GM12891 (cell line): ENCODE measurements at regions not wholly inside any gene's neighbourhood (a gene's known extent, or its start where the extent isn't known, plus 50 kb on each side); places are given as distances from the start of the nearest gene placed in this dataset.

Experiments used
- POLR2A ChIP-seq: IDR thresholded peaks from 2 replicates; pipeline ENCODE4 v1.6.1; 2011; ENCODE audit warnings: low read depth, low read length, control low read depth
- POLR2AphosphoS5 ChIP-seq: IDR thresholded peaks from 2 replicates; pipeline ENCODE4 v1.6.1; 2011; ENCODE audit warnings: low read depth, low read length, control low read depth
- SPI1 ChIP-seq: IDR thresholded peaks from 2 replicates; pipeline ENCODE4 v1.6.1; 2011; ENCODE audit warnings: low read depth, low read length, control low read depth
- TAF1 ChIP-seq: IDR thresholded peaks from 2 replicates; pipeline ENCODE4 v1.6.1; 2011; ENCODE audit warnings: low read depth, low read length, control low read depth

DNA sequence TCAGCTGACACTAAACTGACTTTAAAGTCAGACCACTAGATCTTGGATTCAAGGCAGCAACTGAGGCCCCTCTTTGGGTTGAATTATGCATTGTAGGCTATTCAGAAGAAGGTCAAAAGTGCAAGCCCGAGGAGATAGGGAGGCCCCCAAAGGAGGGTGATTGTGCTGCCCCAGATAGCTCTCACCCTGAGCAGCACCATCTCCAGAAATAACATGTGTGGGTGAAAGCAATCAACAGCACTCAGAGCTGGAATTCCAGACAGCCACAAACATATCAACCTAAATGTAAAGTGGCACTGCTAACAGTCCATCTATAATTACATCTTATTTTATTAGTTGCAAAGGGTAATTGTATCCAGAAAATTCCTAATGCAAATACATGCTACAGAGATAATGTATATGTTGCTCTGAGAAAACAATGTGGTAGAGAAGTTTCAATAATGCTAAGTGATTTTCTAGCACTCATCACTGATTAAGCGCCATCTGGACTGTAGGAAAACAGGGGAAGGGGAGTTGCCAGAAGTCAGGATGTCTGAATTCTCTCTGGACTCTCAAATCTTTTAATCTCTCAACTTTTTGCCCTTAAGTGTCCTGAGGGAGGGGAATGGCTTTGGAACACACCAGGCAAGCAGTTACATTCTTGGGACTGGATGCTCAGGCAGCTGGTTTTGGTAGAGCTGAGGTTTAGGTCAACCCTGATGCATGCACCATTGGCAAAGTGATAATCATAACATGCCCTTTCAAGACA, 61.8 kb upstream of the SFRP2 start:
- TF ChIP-seq POLR2AphosphoS5 (no peak), POLR2A (no peak), TAF1 (no peak), SPI1 (no peak)
